Mucosa of descending colon (tissue), 3 donors: ENCODE measurements at regions not wholly inside any gene's neighbourhood (a gene's known extent, or its start where the extent isn't known, plus 50 kb on each side); places are given as distances from the start of the nearest gene placed in this dataset.

ENCODE experiments used
- ATAC-seq: fragments of 200-7000 bp; cut with Tn5 transposase; one replicate; pipeline ENCODE4 v1.9.1; 2020; ENCODE audit warnings: mild to moderate bottlenecking, moderate library complexity
- DNase-seq, 3 donors: peaks; one replicate each; pipeline ENCODE4 v3.0.0-alpha.2; 2020
- H3K36me3 ChIP-seq: fragments of 200-600 bp; one replicate; pipeline ENCODE4 v1.8.0; 2021; ENCODE audit warnings: low read depth, mild to moderate bottlenecking
- H3K4me1 ChIP-seq: fragments of 200-600 bp; one replicate; pipeline ENCODE4 v1.8.0; 2021; ENCODE audit warnings: low read depth, mild to moderate bottlenecking
- H3K4me3 ChIP-seq: fragments of 200-600 bp; one replicate; pipeline ENCODE4 v1.8.0; 2021; ENCODE audit warnings: mild to moderate bottlenecking
- H3K9me3 ChIP-seq: fragments of 200-600 bp; one replicate; pipeline ENCODE4 v1.8.0; 2021; ENCODE audit warnings: mild to moderate bottlenecking
- intact Hi-C, 2 donors: fragments of 100-400 bp; cut with DNase I in 1 of 2; cut with micrococcal nuclease in 1 of 2; formaldehyde crosslinking; loops; one replicate each; pipeline versions ENCODE4 v1.11.0 to v1.11.1; 2022; cut with DNase I, micrococcal nuclease
- TF ChIP-seq, protein P1 (sequence below): fragments of 200-600 bp; IDR thresholded peaks from one replicate; pipeline ENCODE4 v1.8.0; 2022; ENCODE audit warnings: antibody characterized with exemption, mild to moderate bottlenecking
- donor health status: DM: no; HTN: no; CAD: no; lungs with moderate emphysema.
- donor health status: DM: no; HTN: no; CAD: no.
- donor health status: DM: no; HTN: yes; CAD: no.

DNA sequence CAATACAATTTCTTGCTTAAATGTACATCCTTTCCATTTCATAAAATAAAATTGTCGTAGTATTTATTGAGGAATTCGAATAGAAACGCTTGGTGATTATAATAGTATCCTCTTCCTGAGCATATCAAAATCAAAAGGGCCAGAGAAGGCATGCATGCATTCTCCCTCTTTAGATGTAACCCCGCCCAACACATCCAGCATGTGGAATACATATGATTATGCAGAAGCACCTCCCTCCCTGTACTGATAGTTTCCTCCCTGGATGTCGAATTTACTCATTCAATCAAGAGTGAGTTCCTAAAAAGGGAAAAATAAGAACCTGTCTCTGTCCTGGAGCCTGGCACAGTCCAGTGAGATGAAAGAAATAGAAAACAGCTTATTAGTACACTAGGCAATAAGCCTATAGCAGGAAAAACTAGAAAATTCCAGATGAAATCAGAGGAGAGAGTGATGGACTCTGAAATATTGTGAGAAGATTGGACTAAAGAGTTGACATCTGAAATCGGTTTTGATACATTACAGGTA, 262.9 kb downstream of the RDH14 start:
- Histone ChIP-seq H3K4me1 (no peaks in the 10 kb centered on the region), H3K9me3 (no peaks in the 10 kb centered on the region), H3K36me3 (no peaks in the 10 kb centered on the region), H3K4me3 (no peak overlapping the region)
- TF ChIP-seq, protein P1, sequence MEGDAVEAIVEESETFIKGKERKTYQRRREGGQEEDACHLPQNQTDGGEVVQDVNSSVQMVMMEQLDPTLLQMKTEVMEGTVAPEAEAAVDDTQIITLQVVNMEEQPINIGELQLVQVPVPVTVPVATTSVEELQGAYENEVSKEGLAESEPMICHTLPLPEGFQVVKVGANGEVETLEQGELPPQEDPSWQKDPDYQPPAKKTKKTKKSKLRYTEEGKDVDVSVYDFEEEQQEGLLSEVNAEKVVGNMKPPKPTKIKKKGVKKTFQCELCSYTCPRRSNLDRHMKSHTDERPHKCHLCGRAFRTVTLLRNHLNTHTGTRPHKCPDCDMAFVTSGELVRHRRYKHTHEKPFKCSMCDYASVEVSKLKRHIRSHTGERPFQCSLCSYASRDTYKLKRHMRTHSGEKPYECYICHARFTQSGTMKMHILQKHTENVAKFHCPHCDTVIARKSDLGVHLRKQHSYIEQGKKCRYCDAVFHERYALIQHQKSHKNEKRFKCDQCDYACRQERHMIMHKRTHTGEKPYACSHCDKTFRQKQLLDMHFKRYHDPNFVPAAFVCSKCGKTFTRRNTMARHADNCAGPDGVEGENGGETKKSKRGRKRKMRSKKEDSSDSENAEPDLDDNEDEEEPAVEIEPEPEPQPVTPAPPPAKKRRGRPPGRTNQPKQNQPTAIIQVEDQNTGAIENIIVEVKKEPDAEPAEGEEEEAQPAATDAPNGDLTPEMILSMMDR = no peak
- intact Hi-C loops = no loop called here
- ATAC-seq = no peak
- no peak for DNase-seq

DNA sequence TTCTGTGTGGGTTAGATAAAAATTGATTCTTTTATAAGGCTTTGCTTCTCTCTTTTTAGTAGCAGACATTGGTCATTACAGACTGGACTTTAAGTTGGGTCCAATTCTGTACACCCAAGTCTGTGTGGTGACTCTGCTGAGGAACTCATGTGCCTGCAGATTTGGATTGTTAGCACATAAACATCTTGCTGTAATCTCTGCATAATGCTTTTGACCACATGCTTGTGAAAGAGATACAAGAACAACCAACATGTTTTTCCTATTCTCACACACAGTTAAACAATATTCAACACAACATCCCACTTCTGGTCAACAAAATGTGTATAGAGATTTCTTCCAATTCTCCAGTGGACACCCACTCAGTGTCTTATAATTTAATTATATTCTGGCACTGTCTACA, 270.1 kb downstream of the RDH14 start:
- no peaks in the 10 kb centered on the region for H3K4me1 ChIP-seq
- TF ChIP-seq, protein P1 = no peak
- no peaks in the 10 kb centered on the region for H3K9me3 ChIP-seq
- intact Hi-C loops = no loop called here
- no peak overlapping the region for H3K4me3 ChIP-seq
- DNase-seq (no peak), ATAC-seq (no peak)
- no peaks in the 10 kb centered on the region for H3K36me3 ChIP-seq

GRCh38 chr2:18286897-18287296, 273.6 kb downstream of the RDH14 start:
- intact Hi-C loops = no loop called here
- no peaks in the 10 kb centered on the region for H3K9me3 ChIP-seq
- no peaks in the 10 kb centered on the region for H3K4me1 ChIP-seq
- DNase-seq (no peak), ATAC-seq (no peak)
- no peak overlapping the region for H3K4me3 ChIP-seq
- TF ChIP-seq, protein P1 = no peak
- H3K36me3 ChIP-seq = no peaks in the 10 kb centered on the region

DNA sequence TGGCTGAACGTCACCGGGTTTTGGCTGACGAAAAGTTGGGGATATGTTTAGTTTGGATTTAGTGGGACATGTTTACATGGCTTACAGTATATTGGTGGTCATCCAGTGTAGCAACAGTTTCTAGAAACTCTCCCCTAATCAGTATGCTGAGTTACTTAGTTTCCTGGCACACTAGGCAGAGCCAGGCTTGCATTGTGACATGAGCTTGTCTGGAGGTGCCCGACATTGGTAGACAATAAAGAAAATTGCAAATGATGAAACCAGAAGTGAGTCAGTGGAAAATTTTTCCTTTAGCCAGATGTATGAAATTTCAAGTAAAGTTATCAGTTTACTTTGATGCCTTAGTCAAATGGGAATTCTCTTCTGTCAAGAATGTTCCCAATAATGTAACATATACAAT, 276.1 kb downstream of the RDH14 start:
- DNase-seq (no peak), ATAC-seq (no peak)
- no peak overlapping the region for H3K4me3 ChIP-seq
- H3K4me1 ChIP-seq = no peaks in the 10 kb centered on the region
- TF ChIP-seq, protein P1 = no peak
- intact Hi-C loops = no loop called here
- no peaks in the 10 kb centered on the region for H3K36me3 ChIP-seq
- H3K9me3 ChIP-seq = no peaks in the 10 kb centered on the region

DNA sequence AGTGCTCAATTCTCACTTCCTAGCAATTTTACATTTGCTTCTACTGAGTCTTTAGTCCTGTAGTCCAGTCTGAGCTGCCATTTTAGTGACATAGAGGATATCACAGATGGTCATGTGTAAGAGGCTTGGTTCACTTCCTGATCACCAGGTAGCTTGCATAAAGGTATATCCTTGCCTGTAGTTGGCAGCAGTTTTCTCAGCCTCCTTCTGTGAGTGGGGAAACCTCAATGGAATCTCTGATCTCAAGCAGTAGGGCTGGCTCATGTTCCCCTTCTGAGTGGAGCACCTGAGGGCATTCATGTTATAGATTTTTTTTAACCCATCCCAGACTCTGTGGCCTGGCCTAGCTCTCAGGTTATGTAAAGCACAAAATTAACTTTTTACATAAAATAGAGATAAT, 278.4 kb downstream of the RDH14 start:
- no peaks in the 10 kb centered on the region for H3K9me3 ChIP-seq
- no peaks in the 10 kb centered on the region for H3K4me1 ChIP-seq
- TF ChIP-seq, protein P1 = no peak
- DNase-seq = no peak
- intact Hi-C loops = no loop called here
- ATAC-seq = no peak
- no peak overlapping the region for H3K4me3 ChIP-seq
- H3K36me3 ChIP-seq = no peaks in the 10 kb centered on the region

- DNase-seq (no peak), ATAC-seq (no peak)
- TF ChIP-seq, protein P1 = no peak
- H3K4me3 ChIP-seq = no peak overlapping the region
- H3K4me1 ChIP-seq = no peaks in the 10 kb centered on the region
- H3K36me3 ChIP-seq = no peaks in the 10 kb centered on the region
- H3K9me3 ChIP-seq = no peaks in the 10 kb centered on the region
- intact Hi-C loops = no loop called here
Observed at GRCh38 chr2:18276583-18277075, 283.8 kb downstream of the RDH14 start.
